Caco-2 (cell line): ENCODE measurements at regions not wholly inside any gene's neighbourhood (a gene's known extent, or its start where the extent isn't known, plus 50 kb on each side); places are given as distances from the start of the nearest gene placed in this dataset.
A peak's percentile ranks its signal among the peaks of the same experiment; 100 is the strongest.

Source experiments
- BruUV-seq: library from RNA; stranded (reverse); fragments of 400-500 nt; replicated peaks from 2 replicates; lab custom pipeline; 2021; lab: Mats Ljungman, UMichigan
- CTCF ChIA-PET: fragments of 300-600 bp; sonication (Branson Sonifier 250); formaldehyde crosslinking; loops from one replicate; lab custom pipeline; 2022; ENCODE audit warnings: antibody characterized with exemption; lab: Charles Lee
- POLR2A ChIA-PET: fragments of 300-600 bp; sonication (Branson Sonifier 250); formaldehyde crosslinking; loops from one replicate; lab custom pipeline; 2022; ENCODE audit warnings: antibody characterized with exemption; lab: Charles Lee
- DNase-seq, 2 experiments: peaks; one replicate each; pipeline versions ENCODE4 v3.0.0 to v3.0.0-alpha.2; 2020 to 2022
- H3K27me3 ChIP-seq: replicated peaks from 2 replicates; pipeline ENCODE4 v1.6.0; 2011; ENCODE audit warnings: low read length; ENCODE audit not compliant: control insufficient read depth, insufficient read depth
- H3K36me3 ChIP-seq: 2 replicates; pipeline ENCODE4 v1.5.1; 2011; ENCODE audit warnings: low read length; ENCODE audit not compliant: control insufficient read depth, insufficient read depth
- H3K4me1 ChIP-seq: fragments of 250-450 bp; sonication (Bioruptor Pico); 2 replicates; pipeline ENCODE4 v1.5.1; 2020; ENCODE audit warnings: mild to moderate bottlenecking
- H3K4me3 ChIP-seq: 2 replicates; pipeline ENCODE4 v1.5.1; 2011; ENCODE audit warnings: low read depth, mild to moderate bottlenecking, control low read depth, low read length
- H3K9me3 ChIP-seq: fragments of 250-450 bp; sonication (Bioruptor Pico); 2 replicates; pipeline ENCODE4 v1.5.1; 2020; ENCODE audit warnings: mild to moderate bottlenecking, moderate library complexity
- H3K27ac Mint-ChIP-seq: one replicate; pipeline ENCODE4 v1.8.0; 2022; ENCODE audit warnings: mixed read lengths; ENCODE audit not compliant: unreplicated experiment
- H3K27me3 Mint-ChIP-seq: one replicate; pipeline ENCODE4 v1.8.0; 2022; ENCODE audit warnings: mixed read lengths; ENCODE audit not compliant: insufficient read depth, unreplicated experiment
- H3K36me3 Mint-ChIP-seq: one replicate; pipeline ENCODE4 v1.8.0; 2022; ENCODE audit warnings: mild to moderate bottlenecking, mixed read lengths; ENCODE audit not compliant: insufficient read depth, unreplicated experiment
- H3K4me1 Mint-ChIP-seq: one replicate; pipeline ENCODE4 v1.8.0; 2022; ENCODE audit warnings: low read depth, mixed read lengths; ENCODE audit not compliant: unreplicated experiment
- H3K4me3 Mint-ChIP-seq: one replicate; pipeline ENCODE4 v1.8.0; 2022; ENCODE audit warnings: mild to moderate bottlenecking, moderate library complexity, mixed read lengths; ENCODE audit not compliant: unreplicated experiment
- H3K9me3 Mint-ChIP-seq: one replicate; pipeline ENCODE4 v1.8.0; 2022; ENCODE audit warnings: mixed read lengths; ENCODE audit not compliant: unreplicated experiment
- intact Hi-C: fragments of 100-400 bp; cut with micrococcal nuclease; formaldehyde crosslinking; loops from one replicate; pipeline ENCODE4 v1.10.0; 2022; ENCODE audit not compliant: unreplicated experiment
- TF ChIP-seq, protein P1 (sequence below), 2 experiments: fragments of 200-600 bp in 1 of 2; IDR thresholded peaks; 1 replicate in 1 of 2; 2 replicates in 1 of 2; pipeline versions ENCODE4 v1.5.1 to v1.8.0; 2011 to 2022; ENCODE audit warnings: antibody characterized with exemption in 1 of 2, control low read depth in 1 of 2, inconsistent platforms in 1 of 2, low read depth in 1 of 2, low read length in 1 of 2, mild to moderate bottlenecking in 1 of 2, moderate library complexity in 1 of 2; ENCODE audit not compliant: insufficient read depth in 1 of 2, severe bottlenecking in 1 of 2, unreplicated experiment in 1 of 2

DNA sequence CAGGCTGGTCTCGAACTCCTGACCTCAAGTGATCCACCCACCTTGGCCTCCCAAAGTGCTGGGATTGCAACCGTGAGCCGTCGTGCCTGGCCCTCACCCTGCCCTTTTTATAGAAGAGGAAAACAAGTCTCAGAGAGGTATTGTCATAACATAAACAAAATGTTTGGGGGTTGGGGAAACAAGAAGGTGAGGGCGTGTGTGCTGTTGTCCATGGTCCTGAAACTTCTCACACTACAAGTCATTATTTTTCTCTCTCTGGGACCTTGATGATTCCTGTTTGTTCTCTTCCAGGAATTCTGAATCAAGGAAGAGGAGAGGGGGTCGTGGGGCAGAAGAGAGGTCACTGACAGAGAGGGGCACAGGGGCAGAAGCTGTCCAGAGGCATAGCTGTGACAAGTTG, 160.2 kb upstream of the LHX1 start:
- Histone ChIP-seq H3K4me1 (no peaks in the 10 kb centered on the region), H3K4me3 (no peak overlapping the region), H3K9me3 (no peaks in the 10 kb centered on the region), H3K27me3 (no peaks in the 10 kb centered on the region), H3K36me3 (no peaks in the 10 kb centered on the region)
- H3K4me3 Mint-ChIP-seq = no peak overlapping the region
- peaks cover 22% of the 10 kb centered on the region for H3K27me3 Mint-ChIP-seq
- no TSS peak for BruUV-seq
- no peaks in the 10 kb centered on the region for H3K4me1 Mint-ChIP-seq
- no peaks in the 10 kb centered on the region for H3K9me3 Mint-ChIP-seq
- TF ChIP-seq, protein P1, sequence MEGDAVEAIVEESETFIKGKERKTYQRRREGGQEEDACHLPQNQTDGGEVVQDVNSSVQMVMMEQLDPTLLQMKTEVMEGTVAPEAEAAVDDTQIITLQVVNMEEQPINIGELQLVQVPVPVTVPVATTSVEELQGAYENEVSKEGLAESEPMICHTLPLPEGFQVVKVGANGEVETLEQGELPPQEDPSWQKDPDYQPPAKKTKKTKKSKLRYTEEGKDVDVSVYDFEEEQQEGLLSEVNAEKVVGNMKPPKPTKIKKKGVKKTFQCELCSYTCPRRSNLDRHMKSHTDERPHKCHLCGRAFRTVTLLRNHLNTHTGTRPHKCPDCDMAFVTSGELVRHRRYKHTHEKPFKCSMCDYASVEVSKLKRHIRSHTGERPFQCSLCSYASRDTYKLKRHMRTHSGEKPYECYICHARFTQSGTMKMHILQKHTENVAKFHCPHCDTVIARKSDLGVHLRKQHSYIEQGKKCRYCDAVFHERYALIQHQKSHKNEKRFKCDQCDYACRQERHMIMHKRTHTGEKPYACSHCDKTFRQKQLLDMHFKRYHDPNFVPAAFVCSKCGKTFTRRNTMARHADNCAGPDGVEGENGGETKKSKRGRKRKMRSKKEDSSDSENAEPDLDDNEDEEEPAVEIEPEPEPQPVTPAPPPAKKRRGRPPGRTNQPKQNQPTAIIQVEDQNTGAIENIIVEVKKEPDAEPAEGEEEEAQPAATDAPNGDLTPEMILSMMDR (IDR thresholded peaks at IDR 0.05; ENCODE audit: insufficient read depth in 1 of 2, low read depth in 1 of 2, low read length in 1 of 2, severe bottlenecking in 1 of 2, unreplicated experiment in 1 of 2) = no peak
- ChIA-PET POLR2A (no interaction called here), CTCF (no interaction called here)
- intact Hi-C loops = no loop called here
- H3K36me3 Mint-ChIP-seq = no peaks in the 10 kb centered on the region
- peak in 1 of 2 experiments; percentile 27 for DNase-seq
- no peak overlapping the region for H3K27ac Mint-ChIP-seq

DNA sequence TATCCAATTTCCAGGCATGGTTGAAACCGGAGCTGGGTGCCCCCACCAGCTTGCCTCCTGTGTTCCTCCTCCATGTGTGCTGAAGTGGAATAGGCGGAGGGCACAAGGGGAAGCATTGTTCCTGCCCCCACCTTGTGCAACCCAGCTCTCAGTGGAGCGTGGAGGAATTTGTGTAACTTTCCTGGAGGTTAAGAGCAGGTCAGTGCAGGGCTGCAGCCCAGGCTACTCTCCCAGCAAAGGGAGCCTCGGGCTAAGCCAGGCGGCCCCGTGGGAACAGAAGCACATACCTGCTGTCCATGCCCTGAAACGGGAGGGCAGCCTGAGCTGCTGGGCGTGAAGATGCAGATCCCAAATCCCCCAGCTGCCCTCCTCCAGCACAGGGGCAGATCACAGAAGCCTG, 158.8 kb upstream of the LHX1 start:
- Mint-ChIP-seq H3K27me3 (peaks cover 15% of the 10 kb centered on the region), H3K36me3 (no peaks in the 10 kb centered on the region), H3K27ac (no peak overlapping the region), H3K9me3 (no peaks in the 10 kb centered on the region), H3K4me3 (no peak overlapping the region), H3K4me1 (peaks cover 8% of the 10 kb centered on the region)
- DNase-seq = no peak
- intact Hi-C loops = no loop called here
- Histone ChIP-seq H3K9me3 (no peaks in the 10 kb centered on the region), H3K4me3 (no peak overlapping the region), H3K36me3 (no peaks in the 10 kb centered on the region), H3K4me1 (0 out of 2 replicates have a peak, but pooled peaks cover 6% of the 10 kb centered on the region), H3K27me3 (no peaks in the 10 kb centered on the region)
- BruUV-seq = no TSS peak
- TF ChIP-seq, protein P1 (IDR thresholded peaks at IDR 0.05; ENCODE audit: insufficient read depth in 1 of 2, low read depth in 1 of 2, low read length in 1 of 2, severe bottlenecking in 1 of 2, unreplicated experiment in 1 of 2) = no peak
- ChIA-PET POLR2A (no interaction called here), CTCF (interaction anchor here (0.6 kb wide), 1 partner anchor 146 kb away, joined by 10 read pairs; no protein-coding TSS in a partner anchor)

DNA sequence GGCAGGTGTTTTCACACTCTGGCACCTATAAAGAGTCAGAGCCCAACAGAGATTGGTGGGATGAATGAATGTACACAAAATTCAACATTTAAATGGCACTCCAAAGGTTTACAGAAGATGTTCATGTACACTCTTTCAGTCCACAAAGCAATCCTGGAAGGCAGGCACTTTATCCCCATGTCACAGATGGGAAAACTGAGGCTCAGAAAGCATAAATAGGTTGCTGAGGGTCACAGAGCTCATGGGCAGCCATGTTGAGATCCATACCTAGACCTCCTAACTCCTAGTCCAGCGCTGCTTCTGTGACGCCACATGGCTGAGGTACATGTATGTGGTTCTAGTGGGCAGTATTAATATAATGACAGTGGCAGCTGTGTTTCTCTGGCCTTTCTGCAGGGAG, 157.7 kb upstream of the LHX1 start:
- Mint-ChIP-seq H3K27ac (no peak overlapping the region), H3K36me3 (no peaks in the 10 kb centered on the region), H3K4me1 (peaks cover 8% of the 10 kb centered on the region), H3K9me3 (no peaks in the 10 kb centered on the region), H3K4me3 (no peak overlapping the region), H3K27me3 (peaks cover 9% of the 10 kb centered on the region)
- Histone ChIP-seq H3K27me3 (no peaks in the 10 kb centered on the region), H3K9me3 (no peaks in the 10 kb centered on the region), H3K4me1 (0 out of 2 replicates have a peak, but pooled peaks cover 6% of the 10 kb centered on the region), H3K4me3 (no peak overlapping the region), H3K36me3 (no peaks in the 10 kb centered on the region)
- intact Hi-C loops = no loop called here
- DNase-seq = no peak
- ChIA-PET POLR2A (no interaction called here), CTCF (no interaction called here)
- no TSS peak for BruUV-seq
- TF ChIP-seq, protein P1 (IDR thresholded peaks at IDR 0.05; ENCODE audit: insufficient read depth in 1 of 2, low read depth in 1 of 2, low read length in 1 of 2, severe bottlenecking in 1 of 2, unreplicated experiment in 1 of 2) = no peak
